ENCODE measurements at regions not wholly inside any gene's neighbourhood (a gene's known extent, or its start where the extent isn't known, plus 50 kb on each side); places are given as distances from the start of the nearest gene placed in this dataset.

- ATAC-seq (ENCODE audit: low FRiP score) = no peak
- no peak for TF ChIP-seq CTCF (IDR thresholded peaks at IDR 0.05)
- DNase-seq (ENCODE audit: low spot score) = no peak
Observed at GRCh38 chr7:49714182-49714581, 59.3 kb upstream of the VWC2 start.

- TF ChIP-seq CTCF (IDR thresholded peaks at IDR 0.05) = no peak
- ATAC-seq (ENCODE audit: low FRiP score) (no peak), DNase-seq (ENCODE audit: low spot score) (no peak)
Observed at GRCh38 chr7:49715486-49715885, 58.0 kb upstream of the VWC2 start.

- no peak for TF ChIP-seq CTCF (IDR thresholded peaks at IDR 0.05)
- ATAC-seq (ENCODE audit: low FRiP score) (no peak), DNase-seq (ENCODE audit: low spot score) (no peak)
Observed at GRCh38 chr7:49717547-49717946, 55.9 kb upstream of the VWC2 start.

GRCh38 chr7:49718760-49719159 is 54.7 kb upstream of the VWC2 start:
- TF ChIP-seq CTCF (IDR thresholded peaks at IDR 0.05) = no peak
- DNase-seq (ENCODE audit: low spot score) = no peak
- ATAC-seq (ENCODE audit: low FRiP score) = peak; percentile 86

GRCh38 chr7:49721441-49721840 is 52.0 kb upstream of the VWC2 start:
- ATAC-seq (ENCODE audit: low FRiP score) = no peak
- DNase-seq (ENCODE audit: low spot score) = no peak
- TF ChIP-seq CTCF (IDR thresholded peaks at IDR 0.05) = no peak

Measured in omental fat pad (tissue), 3 donors.